Loucy (cell line): ENCODE measurements at regions not wholly inside any gene's neighbourhood (a gene's known extent, or its start where the extent isn't known, plus 50 kb on each side); places are given as distances from the start of the nearest gene placed in this dataset.

Experiments used
- H2AFZ ChIP-seq: fragments of 200-600 bp; sonication (generic); 2 replicates; pipeline ENCODE4 v1.6.0; 2016; ENCODE audit warnings: antibody characterized with exemption, mild to moderate bottlenecking, low read length, moderate library complexity
- H3F3A ChIP-seq: fragments of 200-600 bp; 2 replicates; pipeline ENCODE4 v1.6.0; 2016; ENCODE audit warnings: antibody characterized with exemption, low read depth, mild to moderate bottlenecking
- H3K27me3 ChIP-seq: fragments of 200-600 bp; sonication (generic); 2 replicates; pipeline ENCODE4 v1.6.1; 2014; ENCODE audit warnings: low read length, mild to moderate bottlenecking; ENCODE audit not compliant: insufficient read depth, poor library complexity, severe bottlenecking
- H3K36me3 ChIP-seq: fragments of 200-600 bp; sonication (generic); 2 replicates; pipeline ENCODE4 v1.6.1; 2016; ENCODE audit warnings: low read length; ENCODE audit not compliant: insufficient read depth
- H3K4me1 ChIP-seq: fragments of 200-600 bp; sonication (generic); 2 replicates; pipeline ENCODE4 v1.5.1; 2014; ENCODE audit warnings: low read length, mild to moderate bottlenecking; ENCODE audit not compliant: insufficient read depth, poor library complexity, severe bottlenecking
- H3K4me2 ChIP-seq: fragments of 200-600 bp; sonication (generic); 2 replicates; pipeline ENCODE4 v1.6.0; 2014; ENCODE audit warnings: antibody characterized with exemption, low read length, low read depth, mild to moderate bottlenecking; ENCODE audit not compliant: poor library complexity, severe bottlenecking
- H3K4me3 ChIP-seq: fragments of 200-600 bp; sonication (generic); 2 replicates; pipeline ENCODE4 v1.5.1; 2014; ENCODE audit warnings: low read length, mild to moderate bottlenecking, mixed read lengths; ENCODE audit not compliant: poor library complexity, severe bottlenecking
- H3K79me2 ChIP-seq: fragments of 200-600 bp; sonication (generic); 2 replicates; pipeline ENCODE4 v1.6.1; 2014; ENCODE audit warnings: low read length; ENCODE audit not compliant: insufficient read depth
- H3K9ac ChIP-seq: fragments of 200-600 bp; sonication (generic); 2 replicates; pipeline ENCODE4 v1.6.0; 2014; ENCODE audit warnings: mild to moderate bottlenecking, low read depth, low read length, moderate library complexity; ENCODE audit not compliant: poor library complexity, severe bottlenecking
- H3K9me2 ChIP-seq: fragments of 200-600 bp; sonication (generic); replicated peaks from 2 replicates; pipeline ENCODE4 v1.6.1; 2016; ENCODE audit warnings: low read depth, low read length, mixed read lengths
- H3K9me3 ChIP-seq: fragments of 200-600 bp; sonication (generic); 2 replicates; pipeline ENCODE4 v1.6.1; 2014; ENCODE audit warnings: mild to moderate bottlenecking, antibody characterized with exemption, low read length, low read depth; ENCODE audit not compliant: insufficient read depth
- H4K20me1 ChIP-seq: fragments of 200-600 bp; sonication (generic); 2 replicates; pipeline ENCODE4 v1.6.0; 2014; ENCODE audit warnings: antibody characterized with exemption, low read length, mild to moderate bottlenecking; ENCODE audit not compliant: insufficient read depth, poor library complexity, severe bottlenecking
- EZH2phosphoT487 ChIP-seq: fragments of 200-600 bp; IDR thresholded peaks from 2 replicates; pipeline ENCODE4 v1.6.1; 2018; ENCODE audit warnings: antibody characterized with exemption, mild to moderate bottlenecking, moderate library complexity, borderline replicate concordance
- TF ChIP-seq, protein P1 (sequence below): fragments of 200-600 bp; sonication (generic); conservative IDR thresholded peaks from 2 replicates; pipeline ENCODE4 v1.5.1; 2014; ENCODE audit warnings: mild to moderate bottlenecking, antibody characterized with exemption, low read length

DNA sequence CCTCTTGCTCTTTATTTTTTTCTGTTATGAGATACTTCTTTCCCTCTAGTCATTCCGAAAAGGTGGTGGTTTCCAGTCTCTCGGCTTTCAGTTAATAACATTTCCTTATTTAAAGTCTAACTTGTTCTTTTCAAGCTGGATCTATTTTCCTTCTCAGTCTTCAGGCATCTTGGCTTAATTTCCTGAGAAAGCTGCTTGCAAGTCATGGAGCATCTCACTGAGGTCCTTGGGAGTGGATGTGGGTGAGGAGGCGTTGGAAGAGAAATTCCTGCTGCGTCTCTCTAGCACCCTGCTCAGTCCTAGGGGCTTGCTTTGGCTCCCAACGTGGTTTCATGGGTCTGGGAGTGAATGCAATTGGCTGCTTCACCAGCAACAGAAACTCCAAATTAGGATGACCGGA is 210.2 kb upstream of the MKI67 start:
- TF ChIP-seq, protein P1, sequence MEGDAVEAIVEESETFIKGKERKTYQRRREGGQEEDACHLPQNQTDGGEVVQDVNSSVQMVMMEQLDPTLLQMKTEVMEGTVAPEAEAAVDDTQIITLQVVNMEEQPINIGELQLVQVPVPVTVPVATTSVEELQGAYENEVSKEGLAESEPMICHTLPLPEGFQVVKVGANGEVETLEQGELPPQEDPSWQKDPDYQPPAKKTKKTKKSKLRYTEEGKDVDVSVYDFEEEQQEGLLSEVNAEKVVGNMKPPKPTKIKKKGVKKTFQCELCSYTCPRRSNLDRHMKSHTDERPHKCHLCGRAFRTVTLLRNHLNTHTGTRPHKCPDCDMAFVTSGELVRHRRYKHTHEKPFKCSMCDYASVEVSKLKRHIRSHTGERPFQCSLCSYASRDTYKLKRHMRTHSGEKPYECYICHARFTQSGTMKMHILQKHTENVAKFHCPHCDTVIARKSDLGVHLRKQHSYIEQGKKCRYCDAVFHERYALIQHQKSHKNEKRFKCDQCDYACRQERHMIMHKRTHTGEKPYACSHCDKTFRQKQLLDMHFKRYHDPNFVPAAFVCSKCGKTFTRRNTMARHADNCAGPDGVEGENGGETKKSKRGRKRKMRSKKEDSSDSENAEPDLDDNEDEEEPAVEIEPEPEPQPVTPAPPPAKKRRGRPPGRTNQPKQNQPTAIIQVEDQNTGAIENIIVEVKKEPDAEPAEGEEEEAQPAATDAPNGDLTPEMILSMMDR, result no peak
- TF ChIP-seq EZH2phosphoT487, result no peak
- H3K36me3 ChIP-seq, result no peaks in the 10 kb centered on the region
- no peaks in the 10 kb centered on the region for H3K4me1 ChIP-seq
- H3K9me2 ChIP-seq, result no peaks in the 10 kb centered on the region
- H2AFZ ChIP-seq, result no peak overlapping the region
- H3K27me3 ChIP-seq, result no peaks in the 10 kb centered on the region
- no peaks in the 10 kb centered on the region for H4K20me1 ChIP-seq
- H3K4me2 ChIP-seq, result no peak overlapping the region
- no peaks in the 10 kb centered on the region for H3K79me2 ChIP-seq
- no peaks in the 10 kb centered on the region for H3F3A ChIP-seq
- H3K9ac ChIP-seq, result no peak overlapping the region
- H3K9me3 ChIP-seq, result no peaks in the 10 kb centered on the region
- no peak overlapping the region for H3K4me3 ChIP-seq

GRCh38 chr10:128337860-128338378 is 211.7 kb upstream of the MKI67 start:
- no peaks in the 10 kb centered on the region for H3K4me1 ChIP-seq
- H4K20me1 ChIP-seq, result no peaks in the 10 kb centered on the region
- H3K9me2 ChIP-seq, result no peaks in the 10 kb centered on the region
- no peaks in the 10 kb centered on the region for H3K79me2 ChIP-seq
- no peak overlapping the region for H3K9ac ChIP-seq
- no peak overlapping the region for H2AFZ ChIP-seq
- no peaks in the 10 kb centered on the region for H3F3A ChIP-seq
- TF ChIP-seq, protein P1, result no peak
- TF ChIP-seq EZH2phosphoT487, result no peak
- H3K27me3 ChIP-seq, result no peaks in the 10 kb centered on the region
- no peaks in the 10 kb centered on the region for H3K9me3 ChIP-seq
- H3K36me3 ChIP-seq, result no peaks in the 10 kb centered on the region
- no peak overlapping the region for H3K4me2 ChIP-seq
- no peak overlapping the region for H3K4me3 ChIP-seq

DNA sequence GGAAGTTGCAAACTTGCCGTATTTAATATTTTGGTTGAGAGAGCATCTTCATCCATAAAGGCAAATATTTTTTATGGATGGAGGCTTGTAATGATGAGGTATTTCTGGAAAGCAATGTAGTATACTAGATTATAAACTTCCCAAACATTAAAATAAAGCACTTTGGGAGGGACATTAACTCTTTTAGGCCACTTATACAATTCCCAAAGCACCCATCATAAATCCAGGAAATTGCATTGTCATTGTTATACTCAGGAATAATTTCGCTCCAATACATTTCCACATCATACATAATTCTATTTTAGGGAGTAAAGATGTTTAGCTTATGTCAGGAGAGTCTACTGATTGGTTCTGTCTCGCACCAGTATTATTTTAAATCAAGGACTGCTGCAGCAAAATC is 212.7 kb upstream of the MKI67 start:
- no peaks in the 10 kb centered on the region for H4K20me1 ChIP-seq
- H3F3A ChIP-seq, result no peaks in the 10 kb centered on the region
- H3K27me3 ChIP-seq, result no peaks in the 10 kb centered on the region
- no peaks in the 10 kb centered on the region for H3K9me3 ChIP-seq
- H3K9ac ChIP-seq, result no peak overlapping the region
- H3K4me3 ChIP-seq, result no peak overlapping the region
- no peaks in the 10 kb centered on the region for H3K9me2 ChIP-seq
- no peaks in the 10 kb centered on the region for H3K79me2 ChIP-seq
- no peak overlapping the region for H3K4me2 ChIP-seq
- no peak for TF ChIP-seq EZH2phosphoT487
- TF ChIP-seq, protein P1, result no peak
- no peaks in the 10 kb centered on the region for H3K36me3 ChIP-seq
- no peaks in the 10 kb centered on the region for H3K4me1 ChIP-seq
- no peak overlapping the region for H2AFZ ChIP-seq
